ENCODE measurements at regions not wholly inside any gene's neighbourhood (a gene's known extent, or its start where the extent isn't known, plus 50 kb on each side); places are given as distances from the start of the nearest gene placed in this dataset.
"Not testable (repeated sequence)": the region's sequence is repeated elsewhere in the genome, so short reads cannot be mapped to it uniquely, and the experiment has no call there.

DNA sequence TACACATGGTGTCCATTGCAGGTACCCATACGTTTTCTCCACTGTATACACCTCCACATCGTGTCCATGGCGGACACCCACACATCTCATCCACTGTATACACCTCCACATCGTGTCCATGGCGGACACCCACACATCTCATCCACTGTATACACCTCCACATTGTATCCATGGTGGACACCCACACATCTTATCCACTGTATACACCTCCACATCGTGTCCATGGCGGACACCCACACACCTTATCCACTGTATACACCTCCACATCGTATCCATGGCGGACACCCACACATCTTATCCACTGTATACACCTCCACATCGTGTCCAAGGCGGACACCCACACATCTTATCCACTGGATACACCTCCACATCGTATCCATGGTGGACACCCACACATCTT is 50.4 kb upstream of the TTC34 start:
- H3K4me3 ChIP-seq (ENCODE audit: extremely low read depth in 1 of 4, insufficient read depth in 2 of 4, low read depth in 3 of 4, low read length in 4 of 4); H3K27me3 ChIP-seq (replicated peaks in 1 of 4; ENCODE audit: control insufficient read depth in 3 of 4, extremely low read depth in 1 of 4, insufficient read depth in 3 of 4, low read length in 3 of 4); H3K23me2 ChIP-seq (ENCODE audit: low read depth, low read length); H2BK12ac ChIP-seq (ENCODE audit: low read depth, low read length); H3K27ac ChIP-seq (ENCODE audit: low read depth, low read length); H3K23ac ChIP-seq (ENCODE audit: insufficient read length); H4K20me1 ChIP-seq (replicated peaks in 1 of 2; ENCODE audit: control insufficient read depth in 1 of 2, insufficient read depth in 2 of 2, low read length in 2 of 2); FAIRE-seq; H3K14ac ChIP-seq (ENCODE audit: insufficient read length); POLR2A ChIA-PET (ENCODE audit: partially characterized antibody); H2BK120ac ChIP-seq (replicated peaks; ENCODE audit: low read depth, low read length); H3K18ac ChIP-seq (ENCODE audit: extremely low read depth, low read length); H4K5ac ChIP-seq (ENCODE audit: insufficient read length, low read depth, low read length); H3K9ac ChIP-seq (replicated peaks in 1 of 4; ENCODE audit: extremely low read depth in 1 of 4, low read depth in 3 of 4, low read length in 3 of 4); H2BK15ac ChIP-seq (ENCODE audit: low read length); H3K4me1 ChIP-seq (replicated peaks in 1 of 4; ENCODE audit: control insufficient read depth in 3 of 4, insufficient read depth in 4 of 4, low read length in 3 of 4); H4K8ac ChIP-seq (ENCODE audit: extremely low read depth, insufficient read depth, low read length); H3K4me2 ChIP-seq (ENCODE audit: insufficient read depth in 1 of 2, low read depth in 2 of 2, low read length in 2 of 2); H2AK5ac ChIP-seq (ENCODE audit: low read depth, low read length); H3K79me2 ChIP-seq (ENCODE audit: control insufficient read depth in 1 of 2, insufficient read depth in 2 of 2, low read length in 2 of 2); H3K56ac ChIP-seq (replicated peaks; ENCODE audit: insufficient read length, low read depth, low read length); H3K79me1 ChIP-seq (ENCODE audit: low read depth, low read length); H2BK5ac ChIP-seq (ENCODE audit: low read depth, low read length); H3K4ac ChIP-seq (replicated peaks; ENCODE audit: insufficient read length, low read depth, low read length); H2BK20ac ChIP-seq (ENCODE audit: low read length); H4K91ac ChIP-seq (replicated peaks; ENCODE audit: insufficient read length, low read length); H2AFZ ChIP-seq (ENCODE audit: low read length); CTCF ChIA-PET (ENCODE audit: partially characterized antibody); H3K36me3 ChIP-seq (ENCODE audit: control insufficient read depth in 2 of 4, insufficient read depth in 4 of 4, low read length in 3 of 4); DNase-seq (ENCODE audit: low read depth in 1 of 2, low spot score in 2 of 2): not testable (repeated sequence)
- 82% methylated on average over 10 of the region's 12 CpGs; no CpG with 5 or more reads in 1 of the 2 experiments for WGBS, 2 experiments (ENCODE audit: extremely low coverage in 1 of 2, insufficient coverage in 1 of 2, insufficient read length in 1 of 2, insufficient replicate concordance in 2 of 2, low coverage in 1 of 2, low lambda C conversion rate in 2 of 2, missing lambda C conversion rate in 1 of 2)
- peaks cover 77 to 92% of the 10 kb centered on the region in 2 experiments for H3K9me3 ChIP-seq (ENCODE audit: insufficient read depth in 2 of 2, low read depth in 1 of 2, low read length in 1 of 2)
